ENCODE measurements at regions not wholly inside any gene's neighbourhood (a gene's known extent, or its start where the extent isn't known, plus 50 kb on each side); places are given as distances from the start of the nearest gene placed in this dataset.
"Not testable (repeated sequence)": the region's sequence is repeated elsewhere in the genome, so short reads cannot be mapped to it uniquely, and the experiment has no call there.

- not testable (repeated sequence) for H4K20me1 ChIP-seq, H3K27me3 ChIP-seq, H3K4me3 ChIP-seq, H3K9ac ChIP-seq, H3K9me3 ChIP-seq
- peaks cover 18% of the 10 kb centered on the region for H3K36me3 ChIP-seq
- peak overlapping the region; percentile 91; the same call in 1 of the 2 replicates for H3K27ac ChIP-seq
- H3K4me1 ChIP-seq, result peaks cover 74% of the 10 kb centered on the region
- H3K4me2 ChIP-seq, result peak overlapping the region; percentile 90
Measured at GRCh38 chr17:64800987-64801386, 118.3 kb downstream of the LRRC37A3 start.

GRCh38 chr17:64800361-64800895 is 118.8 kb downstream of the LRRC37A3 start:
- H3K4me3 ChIP-seq, result not testable (repeated sequence)
- peaks cover 18% of the 10 kb centered on the region for H3K36me3 ChIP-seq

GRCh38 chr17:64799543-64800188 is 119.6 kb downstream of the LRRC37A3 start:
- not testable (repeated sequence) for H3K27me3 ChIP-seq, H3K4me3 ChIP-seq, H3K9me3 ChIP-seq, H4K20me1 ChIP-seq
- peak overlapping the region; percentile 90 for H3K4me2 ChIP-seq
- H3K4me1 ChIP-seq, result peaks cover 81% of the 10 kb centered on the region
- peaks cover 18% of the 10 kb centered on the region for H3K36me3 ChIP-seq
- H3K9ac ChIP-seq, result peak overlapping the region; percentile 65; the same call in 1 of the 2 replicates
- H3K27ac ChIP-seq, result peak overlapping the region; percentile 91

More at GRCh38 chr17:64800361-64800895, 118.8 kb downstream of the LRRC37A3 start:
- H3K9me3 ChIP-seq, H3K27me3 ChIP-seq, H3K9ac ChIP-seq, H4K20me1 ChIP-seq: not testable (repeated sequence)
- Histone ChIP-seq H3K4me2 (peak overlapping the region; percentile 90), H3K27ac (peak overlapping the region; percentile 91), H3K4me1 (peaks cover 79% of the 10 kb centered on the region)

GRCh38 chr17:64798961-64799360 is 120.3 kb downstream of the LRRC37A3 start:
- Histone ChIP-seq H3K4me2 (peak overlapping the region; percentile 90), H3K4me1 (peaks cover 81% of the 10 kb centered on the region), H3K36me3 (peaks cover 18% of the 10 kb centered on the region), H3K27ac (peak overlapping the region; percentile 91), H3K4me3 (0 out of 2 replicates have a peak overlapping the region, but pooled peaks have one; percentile 39), H3K9ac (peak overlapping the region; percentile 65)
- H4K20me1 ChIP-seq, H3K27me3 ChIP-seq, H3K9me3 ChIP-seq: not testable (repeated sequence)

GRCh38 chr17:64798489-64798790 is 120.8 kb downstream of the LRRC37A3 start:
- H3K4me1 ChIP-seq, result peaks cover 81% of the 10 kb centered on the region
- H4K20me1 ChIP-seq, H3K27me3 ChIP-seq, H3K9me3 ChIP-seq: not testable (repeated sequence)
- peak overlapping the region; percentile 91 for H3K27ac ChIP-seq
- peak overlapping the region; percentile 90 for H3K4me2 ChIP-seq
- H3K9ac ChIP-seq, result peak overlapping the region; percentile 50; the same call in 1 of the 2 replicates
- peak overlapping the region; percentile 39; the same call in 1 of the 2 replicates for H3K4me3 ChIP-seq
- peaks cover 18% of the 10 kb centered on the region for H3K36me3 ChIP-seq

GRCh38 chr17:64797746-64798488 is 121.4 kb downstream of the LRRC37A3 start:
- H3K4me1 ChIP-seq, result peaks cover 81% of the 10 kb centered on the region
- H3K4me3 ChIP-seq, result peak overlapping the region; percentile 51
- H3K4me2 ChIP-seq, result peak overlapping the region; percentile 90
- H3K9me3 ChIP-seq, H3K27me3 ChIP-seq, H4K20me1 ChIP-seq: not testable (repeated sequence)
- H3K27ac ChIP-seq, result peak overlapping the region; percentile 91
- H3K36me3 ChIP-seq, result peaks cover 13% of the 10 kb centered on the region
- peak overlapping the region; percentile 68 for H3K9ac ChIP-seq

GRCh38 chr17:64795342-64795741 is 123.9 kb downstream of the LRRC37A3 start:
- Histone ChIP-seq H3K27ac (peak overlapping the region; percentile 70), H3K4me1 (peaks cover 93% of the 10 kb centered on the region), H3K4me2 (peak overlapping the region; percentile 73)
- not testable (repeated sequence) for H3K9me3 ChIP-seq, H3K4me3 ChIP-seq, H3K9ac ChIP-seq, H3K27me3 ChIP-seq, H4K20me1 ChIP-seq, H3K36me3 ChIP-seq

GRCh38 chr17:64794548-64795274 is 124.6 kb downstream of the LRRC37A3 start:
- not testable (repeated sequence) for H3K27me3 ChIP-seq, H4K20me1 ChIP-seq, H3K9me3 ChIP-seq, H3K36me3 ChIP-seq, H3K4me3 ChIP-seq, H3K9ac ChIP-seq
- Histone ChIP-seq H3K27ac (peak overlapping the region; percentile 70), H3K4me1 (peaks cover 90% of the 10 kb centered on the region), H3K4me2 (peak overlapping the region; percentile 73)

GRCh38 chr17:64794113-64794512 is 125.2 kb downstream of the LRRC37A3 start:
- not testable (repeated sequence) for H3K27me3 ChIP-seq, H3K36me3 ChIP-seq, H3K4me3 ChIP-seq, H3K9ac ChIP-seq, H3K9me3 ChIP-seq, H4K20me1 ChIP-seq
- peak overlapping the region; percentile 70 for H3K27ac ChIP-seq
- H3K4me1 ChIP-seq, result peaks cover 89% of the 10 kb centered on the region
- H3K4me2 ChIP-seq, result peak overlapping the region; percentile 73

- H3K36me3 ChIP-seq, H4K20me1 ChIP-seq, H3K4me3 ChIP-seq, H3K9ac ChIP-seq, H3K27me3 ChIP-seq, H3K9me3 ChIP-seq: not testable (repeated sequence)
- H3K4me2 ChIP-seq, result peak overlapping the region; percentile 73
- 0 out of 2 replicates have a peak overlapping the region, but pooled peaks have one; percentile 26 for H3K27ac ChIP-seq
- H3K4me1 ChIP-seq, result peaks cover 93% of the 10 kb centered on the region
Measured at GRCh38 chr17:64792793-64793575, 126.3 kb downstream of the LRRC37A3 start.

GRCh38 chr17:64792276-64792675 is 127.0 kb downstream of the LRRC37A3 start:
- not testable (repeated sequence) for H3K9ac ChIP-seq, H3K27me3 ChIP-seq, H3K9me3 ChIP-seq, H4K20me1 ChIP-seq, H3K4me3 ChIP-seq, H3K36me3 ChIP-seq, H3K27ac ChIP-seq
- H3K4me1 ChIP-seq, result peaks cover 95% of the 10 kb centered on the region
- H3K4me2 ChIP-seq, result peak overlapping the region; percentile 73

GRCh38 chr17:64791691-64792090 is 127.6 kb downstream of the LRRC37A3 start:
- Histone ChIP-seq H3K4me1 (peaks cover 91% of the 10 kb centered on the region), H3K4me2 (peak overlapping the region; percentile 73)
- H3K4me3 ChIP-seq, H3K36me3 ChIP-seq, H3K27me3 ChIP-seq, H3K27ac ChIP-seq, H3K9me3 ChIP-seq, H4K20me1 ChIP-seq, H3K9ac ChIP-seq: not testable (repeated sequence)

- not testable (repeated sequence) for H3K9me3 ChIP-seq, H3K27me3 ChIP-seq, H3K9ac ChIP-seq, H4K20me1 ChIP-seq, H3K4me3 ChIP-seq
- peak overlapping the region; percentile 64 for H3K27ac ChIP-seq
- peaks cover 10% of the 10 kb centered on the region for H3K36me3 ChIP-seq
- peaks cover 87% of the 10 kb centered on the region for H3K4me1 ChIP-seq
- H3K4me2 ChIP-seq, result peak overlapping the region; percentile 73
Measured at GRCh38 chr17:64791226-64791625, 128.1 kb downstream of the LRRC37A3 start.

Measured in BLaER1 (cell line).